ENCODE measurements at regions not wholly inside any gene's neighbourhood (a gene's known extent, or its start where the extent isn't known, plus 50 kb on each side); places are given as distances from the start of the nearest gene placed in this dataset.

DNA sequence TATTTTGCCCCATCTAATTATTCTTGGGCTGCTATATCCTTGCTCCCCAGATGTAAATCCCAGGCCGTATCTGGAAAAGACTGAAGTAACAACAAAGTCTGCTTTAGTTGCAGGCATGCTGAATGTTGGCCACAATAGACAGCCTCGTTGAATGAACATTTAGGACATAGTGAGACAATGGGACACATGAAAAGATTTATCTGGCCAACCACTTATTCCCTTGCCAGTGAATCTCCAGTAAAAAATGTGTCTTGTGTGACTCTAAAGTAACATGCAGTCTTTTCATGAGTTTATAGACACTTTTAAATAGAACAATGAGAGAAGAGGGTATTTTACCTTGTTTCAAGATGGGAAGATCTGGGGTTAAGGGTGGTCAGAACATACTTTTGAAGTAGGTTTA, 60.2 kb upstream of the STXBP6 start:
- TF ChIP-seq, protein P1, sequence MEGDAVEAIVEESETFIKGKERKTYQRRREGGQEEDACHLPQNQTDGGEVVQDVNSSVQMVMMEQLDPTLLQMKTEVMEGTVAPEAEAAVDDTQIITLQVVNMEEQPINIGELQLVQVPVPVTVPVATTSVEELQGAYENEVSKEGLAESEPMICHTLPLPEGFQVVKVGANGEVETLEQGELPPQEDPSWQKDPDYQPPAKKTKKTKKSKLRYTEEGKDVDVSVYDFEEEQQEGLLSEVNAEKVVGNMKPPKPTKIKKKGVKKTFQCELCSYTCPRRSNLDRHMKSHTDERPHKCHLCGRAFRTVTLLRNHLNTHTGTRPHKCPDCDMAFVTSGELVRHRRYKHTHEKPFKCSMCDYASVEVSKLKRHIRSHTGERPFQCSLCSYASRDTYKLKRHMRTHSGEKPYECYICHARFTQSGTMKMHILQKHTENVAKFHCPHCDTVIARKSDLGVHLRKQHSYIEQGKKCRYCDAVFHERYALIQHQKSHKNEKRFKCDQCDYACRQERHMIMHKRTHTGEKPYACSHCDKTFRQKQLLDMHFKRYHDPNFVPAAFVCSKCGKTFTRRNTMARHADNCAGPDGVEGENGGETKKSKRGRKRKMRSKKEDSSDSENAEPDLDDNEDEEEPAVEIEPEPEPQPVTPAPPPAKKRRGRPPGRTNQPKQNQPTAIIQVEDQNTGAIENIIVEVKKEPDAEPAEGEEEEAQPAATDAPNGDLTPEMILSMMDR (IDR thresholded peaks at IDR 0.05), result no peak

GRCh38 chr14:25108959-25109358, 59.0 kb upstream of the STXBP6 start:
- TF ChIP-seq, protein P1 (IDR thresholded peaks at IDR 0.05), result no peak

DNA sequence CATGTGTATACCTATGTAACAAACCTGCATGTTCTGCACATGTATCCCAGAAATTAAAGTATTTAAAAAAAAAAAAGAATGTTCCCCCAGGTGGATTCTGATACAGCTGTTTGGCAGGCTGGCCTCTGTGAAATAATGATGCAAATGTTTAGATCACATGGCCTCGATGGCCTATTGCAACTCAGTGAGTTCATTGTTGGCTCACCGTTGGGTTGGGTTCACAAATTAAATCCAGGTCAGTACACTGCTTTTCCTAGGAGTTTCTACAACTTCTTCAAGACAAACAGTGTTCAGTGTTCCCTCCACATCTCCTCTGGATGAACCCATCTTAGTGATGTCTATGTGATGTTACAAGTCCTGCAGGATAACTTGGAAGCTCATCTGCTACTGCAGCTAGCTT, 58.3 kb upstream of the STXBP6 start:
- TF ChIP-seq, protein P1 (IDR thresholded peaks at IDR 0.05), result no peak

DNA sequence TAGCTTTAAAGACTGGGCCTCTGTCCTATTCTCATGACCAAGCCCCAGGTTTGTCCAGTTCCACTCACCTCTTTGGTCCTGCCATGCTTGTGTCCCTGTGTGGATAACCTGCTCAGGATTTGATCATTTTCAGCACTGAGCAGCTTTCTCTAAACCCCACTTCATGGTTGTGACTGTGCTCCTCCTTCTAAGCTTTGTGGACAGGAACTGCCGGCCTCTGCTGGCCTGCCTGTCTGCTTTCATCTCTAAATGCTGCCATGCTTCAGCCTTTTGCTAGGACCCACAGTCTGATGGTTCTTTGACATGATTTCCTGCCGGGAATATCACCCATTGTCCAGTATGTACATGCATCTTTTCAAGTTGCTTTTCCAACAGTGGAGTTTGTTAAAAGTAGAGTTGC, 53.9 kb upstream of the STXBP6 start:
- TF ChIP-seq, protein P1 (IDR thresholded peaks at IDR 0.05), result no peak

DNA sequence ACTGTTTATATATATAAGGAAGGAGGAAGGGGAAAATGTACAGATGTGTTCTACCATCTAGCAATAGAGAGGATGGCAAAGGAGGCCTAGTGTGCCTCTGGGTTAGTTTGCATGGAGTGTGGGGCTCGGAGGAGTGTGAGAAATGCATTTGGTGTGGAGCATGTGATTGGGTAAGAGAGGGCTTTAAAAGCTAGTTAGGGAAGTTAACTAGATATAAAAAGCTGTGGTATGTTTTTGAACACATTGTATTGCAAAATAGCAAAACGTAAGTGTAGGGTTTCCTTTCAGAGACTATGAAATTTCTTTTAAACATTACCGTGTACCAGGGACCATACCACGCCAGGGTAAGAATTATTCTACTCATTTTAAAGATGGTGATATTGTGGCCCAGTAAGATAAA, 53.3 kb upstream of the STXBP6 start:
- TF ChIP-seq, protein P1 (IDR thresholded peaks at IDR 0.05), result no peak

- TF ChIP-seq, protein P1 (IDR thresholded peaks at IDR 0.05), result no peak
Observed at GRCh38 chr14:25102788-25103187, 52.8 kb upstream of the STXBP6 start.

DNA sequence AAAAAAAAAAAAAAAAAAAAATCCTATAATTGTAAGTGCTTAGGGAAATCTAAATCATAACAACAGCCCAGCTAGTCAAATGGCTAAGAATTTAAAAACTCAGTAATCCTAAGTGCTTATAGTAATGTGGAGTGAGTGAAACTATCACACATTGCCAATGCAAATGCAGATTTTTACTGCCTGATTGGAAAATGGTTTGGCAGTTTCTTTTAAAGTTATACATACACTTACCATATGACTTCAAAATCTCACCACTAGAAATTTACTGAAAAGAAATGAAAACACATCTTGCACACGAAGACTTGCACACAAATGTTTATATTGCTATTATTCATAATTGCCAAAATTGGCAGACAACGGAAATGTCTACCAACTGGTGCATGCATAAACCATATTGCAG, 51.3 kb upstream of the STXBP6 start:
- TF ChIP-seq, protein P1 (IDR thresholded peaks at IDR 0.05), result no peak
